SK-N-SH (cell line): ENCODE measurements at regions not wholly inside any gene's neighbourhood (a gene's known extent, or its start where the extent isn't known, plus 50 kb on each side); places are given as distances from the start of the nearest gene placed in this dataset.

Experiments used
- CTCF ChIA-PET: fragments of 300-600, 350-600 bp; formaldehyde crosslinking; extraction: SDS; loops from one replicate; lab custom pipeline; 2021; lab: Yijun Ruan, JAX
- POLR2A ChIA-PET: fragments of 350-600 bp; sonication (Branson Sonifier 250); formaldehyde crosslinking; extraction: SDS; loops from one replicate; lab custom pipeline; 2020; ENCODE audit warnings: antibody characterized with exemption, inconsistent platforms; lab: Yijun Ruan, JAX
- DNase-seq: peaks from one replicate; pipeline ENCODE4 v3.0.0; 2012
- H2AFZ ChIP-seq: fragments of 200-600 bp; sonication (generic); 2 replicates; pipeline ENCODE4 v1.8.1; 2016; ENCODE audit warnings: antibody characterized with exemption, mild to moderate bottlenecking, low read depth
- H3F3A ChIP-seq: fragments of 200-600 bp; sonication (generic); replicated peaks from 2 replicates; pipeline ENCODE3; 2016; ENCODE audit warnings: antibody characterized with exemption, mild to moderate bottlenecking; ENCODE audit not compliant: insufficient read depth
- H3K27ac ChIP-seq, 2 experiments: fragments of 200-500 bp in 1 of 2; fragments of 200-600 bp in 1 of 2; sonication (Bioruptor generic) in 1 of 2; sonication (generic), shearing (Covaris generic) in 1 of 2; 2 replicates each; pipeline versions ENCODE4 v1.5.1 to v1.6.1; 2014 to 2016; ENCODE audit warnings: low read depth in 2 of 2, inconsistent platforms in 1 of 2, low read length in 1 of 2, mild to moderate bottlenecking in 1 of 2, mixed read lengths in 1 of 2
- H3K27me3 ChIP-seq: fragments of 200-600 bp; sonication (generic), shearing (Covaris generic); 2 replicates; pipeline ENCODE4 v1.6.1; 2016; ENCODE audit warnings: mixed run types; ENCODE audit not compliant: insufficient read depth
- H3K36me3 ChIP-seq, 2 experiments: fragments of 200-500 bp in 1 of 2; fragments of 200-600 bp in 1 of 2; sonication (Bioruptor generic) in 1 of 2; sonication (generic) in 1 of 2; replicated peaks in 1 of 2; 2 replicates each; pipeline versions ENCODE3 to v1.5.1; 2014 to 2016; ENCODE audit warnings: low read length in 1 of 2, mild to moderate bottlenecking in 1 of 2; ENCODE audit not compliant: insufficient read depth in 2 of 2, control insufficient read depth in 1 of 2
- H3K4me1 ChIP-seq, 2 experiments: fragments of 200-500 bp in 1 of 2; fragments of 200-600 bp in 1 of 2; sonication (Bioruptor generic) in 1 of 2; sonication (generic), shearing (Covaris generic) in 1 of 2; 2 replicates each; pipeline versions ENCODE4 v1.5.1 to v1.6.1; 2014 to 2016; ENCODE audit warnings: low read depth in 1 of 2, low read length in 1 of 2, mixed run types in 1 of 2; ENCODE audit not compliant: insufficient read depth in 2 of 2, control insufficient read depth in 1 of 2
- H3K4me2 ChIP-seq: fragments of 200-600 bp; sonication (generic), shearing (Covaris generic); 2 replicates; pipeline ENCODE4 v1.6.1; 2017; ENCODE audit warnings: mixed run types
- H3K4me3 ChIP-seq, 2 experiments: fragments of 200-500 bp in 1 of 2; fragments of 200-600 bp in 1 of 2; sonication (Bioruptor generic) in 1 of 2; sonication (generic), shearing (Covaris generic) in 1 of 2; 2 replicates each; pipeline versions ENCODE4 v1.5.1 to v1.8.1; 2014 to 2016; ENCODE audit warnings: low read depth in 2 of 2, inconsistent platforms in 1 of 2, low read length in 1 of 2, mild to moderate bottlenecking in 1 of 2, mixed read lengths in 1 of 2, moderate library complexity in 1 of 2
- H3K79me2 ChIP-seq: fragments of 200-600 bp; sonication (generic); 2 replicates; pipeline ENCODE4 v1.8.1; 2017; ENCODE audit warnings: mild to moderate bottlenecking; ENCODE audit not compliant: insufficient read depth
- H3K9ac ChIP-seq: fragments of 200-600 bp; sonication (generic); 2 replicates; pipeline ENCODE4 v1.6.1; 2017; ENCODE audit warnings: mixed run types
- H3K9me2 ChIP-seq: fragments of 200-600 bp; sonication (generic); 2 replicates; pipeline ENCODE4 v1.6.1; 2017; ENCODE audit warnings: mixed run types
- H3K9me3 ChIP-seq: fragments of 200-600 bp; sonication (generic); 2 replicates; pipeline ENCODE4 v1.6.1; 2017; ENCODE audit warnings: mixed run types, mild to moderate bottlenecking, moderate library complexity
- H4K20me1 ChIP-seq: fragments of 200-600 bp; sonication (generic); 2 replicates; pipeline ENCODE4 v1.6.1; 2017; ENCODE audit warnings: mild to moderate bottlenecking, mixed run types; ENCODE audit not compliant: insufficient read depth
- CTCF ChIP-seq: fragments of 200-600 bp; sonication (generic); IDR thresholded peaks from 2 replicates; pipeline ENCODE4 v1.6.1; 2017; ENCODE audit warnings: antibody characterized with exemption, mild to moderate bottlenecking, moderate library complexity
- ELF1 ChIP-seq: IDR thresholded peaks from 2 replicates; pipeline ENCODE4 v1.4.0; 2012
- EP300 ChIP-seq, 2 experiments: IDR thresholded peaks; 2 replicates each; pipeline versions ENCODE4 v1.4.0 to v1.6.1; 2012; ENCODE audit warnings: borderline replicate concordance in 1 of 2, low read depth in 1 of 2, low read length in 1 of 2
- EZH2phosphoT487 ChIP-seq: fragments of 200-600 bp; sonication (generic); IDR thresholded peaks from 2 replicates; pipeline ENCODE4 v1.6.1; 2017; ENCODE audit warnings: low read depth, mixed run types, mild to moderate bottlenecking, antibody characterized with exemption, moderate library complexity, borderline replicate concordance
- FOSL2 ChIP-seq: IDR thresholded peaks from 2 replicates; pipeline ENCODE4 v1.4.0; 2012; ENCODE audit warnings: low read depth, mild to moderate bottlenecking, moderate library complexity, borderline replicate concordance
- FOXJ3 ChIP-seq: sonication (generic); formaldehyde crosslinking; IDR thresholded peaks from 2 replicates; pipeline ENCODE4 v1.5.1; 2020; ENCODE audit warnings: mild to moderate bottlenecking, missing genetic modification reagents
- FOXM1 ChIP-seq: IDR thresholded peaks from 2 replicates; pipeline ENCODE4 v1.4.0; 2012; ENCODE audit warnings: low read depth, mild to moderate bottlenecking
- GATA2 ChIP-seq: sonication (generic); formaldehyde crosslinking; IDR thresholded peaks from 2 replicates; pipeline ENCODE4 v1.5.0; 2020; ENCODE audit warnings: mild to moderate bottlenecking, missing genetic modification reagents
- JUND ChIP-seq: IDR thresholded peaks from 2 replicates; pipeline ENCODE4 v1.4.0; 2012
- MAX ChIP-seq: IDR thresholded peaks from 2 replicates; pipeline ENCODE4 v1.4.0; 2012; ENCODE audit warnings: low read depth
- MEF2A ChIP-seq: IDR thresholded peaks from 2 replicates; pipeline ENCODE4 v1.4.0; 2012; ENCODE audit warnings: low read depth, borderline replicate concordance
- NFIC ChIP-seq: IDR thresholded peaks from 2 replicates; pipeline ENCODE4 v1.4.0; 2012; ENCODE audit warnings: borderline replicate concordance
- NRF1 ChIP-seq: IDR thresholded peaks from 2 replicates; pipeline ENCODE4 v1.6.1; 2012; ENCODE audit warnings: low read depth, mild to moderate bottlenecking, low read length
- POLR2AphosphoS5 ChIP-seq: IDR thresholded peaks from 2 replicates; pipeline ENCODE4 v1.6.1; 2012; ENCODE audit warnings: low read depth, low read length
- RAD21 ChIP-seq: IDR thresholded peaks from 2 replicates; pipeline ENCODE4 v1.6.1; 2012; ENCODE audit warnings: mild to moderate bottlenecking, low read length
- RCOR1 ChIP-seq: fragments of 150-350 bp; IDR thresholded peaks from 2 replicates; pipeline ENCODE4 v1.6.1; 2017; ENCODE audit warnings: antibody characterized with exemption, low read length
- RXRA ChIP-seq: IDR thresholded peaks from 2 replicates; pipeline ENCODE4 v1.4.0; 2012; ENCODE audit warnings: low read depth, mild to moderate bottlenecking, borderline replicate concordance
- SMC3 ChIP-seq: IDR thresholded peaks from 2 replicates; pipeline ENCODE4 v1.6.1; 2012; ENCODE audit warnings: low read depth, low read length, improper control_type of control experiment
- TCF12 ChIP-seq: IDR thresholded peaks from 2 replicates; pipeline ENCODE4 v1.4.0; 2012
- TEAD4 ChIP-seq: IDR thresholded peaks from 2 replicates; pipeline ENCODE4 v1.4.0; 2012; ENCODE audit warnings: mild to moderate bottlenecking, borderline replicate concordance; ENCODE audit not compliant: insufficient read depth
- USF1 ChIP-seq: IDR thresholded peaks from 2 replicates; pipeline ENCODE4 v1.4.0; 2012; ENCODE audit warnings: low read depth, borderline replicate concordance
- USF2 ChIP-seq: fragments of 150-350 bp; IDR thresholded peaks from 2 replicates; pipeline ENCODE4 v1.6.1; 2017; ENCODE audit warnings: antibody characterized with exemption, low read length, low read depth, borderline replicate concordance
- WGBS: methylation state at CpG from one replicate; pipeline ENCODE4 v1.1.6; 2017; ENCODE audit warnings: low lambda C conversion rate; 5-methylcytosine and 5-hydroxymethylcytosine counted together
- TF ChIP-seq, protein P1 (sequence below): fragments of 150-350 bp; IDR thresholded peaks from 2 replicates; pipeline ENCODE4 v1.6.1; 2016; ENCODE audit warnings: mild to moderate bottlenecking, low read depth, low read length
- TF ChIP-seq, protein P2 (sequence below): IDR thresholded peaks from 2 replicates; pipeline ENCODE4 v1.4.0; 2012; ENCODE audit warnings: low read depth, borderline replicate concordance

GRCh38 chr5:4306057-4306456 is 710.4 kb downstream of the IRX1 start:
- CTCF ChIA-PET = no interaction called here
- Histone ChIP-seq H3F3A (no peaks in the 10 kb centered on the region), H3K36me3 (no peaks in the 10 kb centered on the region), H3K9me3 (no peaks in the 10 kb centered on the region), H3K4me3 (no peak overlapping the region), H3K9ac (no peak overlapping the region), H3K9me2 (no peaks in the 10 kb centered on the region), H3K4me1 (no peaks in the 10 kb centered on the region), H3K79me2 (no peaks in the 10 kb centered on the region), H4K20me1 (no peaks in the 10 kb centered on the region), H3K27ac (no peak overlapping the region), H3K27me3 (no peaks in the 10 kb centered on the region), H3K4me2 (no peak overlapping the region), H2AFZ (no peak overlapping the region)
- DNase-seq = no peak
- 3% methylated on average over 4 of the region's 4 CpGs for WGBS
- POLR2A ChIA-PET = no interaction called here
- TF ChIP-seq, protein P1, sequence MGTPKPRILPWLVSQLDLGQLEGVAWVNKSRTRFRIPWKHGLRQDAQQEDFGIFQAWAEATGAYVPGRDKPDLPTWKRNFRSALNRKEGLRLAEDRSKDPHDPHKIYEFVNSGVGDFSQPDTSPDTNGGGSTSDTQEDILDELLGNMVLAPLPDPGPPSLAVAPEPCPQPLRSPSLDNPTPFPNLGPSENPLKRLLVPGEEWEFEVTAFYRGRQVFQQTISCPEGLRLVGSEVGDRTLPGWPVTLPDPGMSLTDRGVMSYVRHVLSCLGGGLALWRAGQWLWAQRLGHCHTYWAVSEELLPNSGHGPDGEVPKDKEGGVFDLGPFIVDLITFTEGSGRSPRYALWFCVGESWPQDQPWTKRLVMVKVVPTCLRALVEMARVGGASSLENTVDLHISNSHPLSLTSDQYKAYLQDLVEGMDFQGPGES = no peak
- no peak for TF ChIP-seq CTCF
- TF ChIP-seq ELF1 = no peak
- TF ChIP-seq EP300 (IDR thresholded peaks at IDR 0.05; ENCODE audit: borderline replicate concordance in 1 of 2, low read depth in 1 of 2, low read length in 1 of 2) = no peak
- TF ChIP-seq TCF12 = no peak
- TF ChIP-seq RCOR1 = no peak
- no peak for TF ChIP-seq FOSL2
- no peak for TF ChIP-seq USF1
- TF ChIP-seq RXRA = no peak
- no peak for TF ChIP-seq FOXJ3 (CRISPR knock-in tag)
- no peak for TF ChIP-seq SMC3
- TF ChIP-seq TEAD4 = no peak

- WGBS = 3% methylated on average over 7 of the region's 7 CpGs
- Histone ChIP-seq H3K9ac (no peak overlapping the region), H3K36me3 (no peaks in the 10 kb centered on the region), H3K27ac (no peak overlapping the region), H4K20me1 (no peaks in the 10 kb centered on the region), H3K79me2 (no peaks in the 10 kb centered on the region), H3K9me3 (no peaks in the 10 kb centered on the region), H3K4me1 (no peaks in the 10 kb centered on the region), H3K4me3 (no peak overlapping the region), H3K27me3 (no peaks in the 10 kb centered on the region), H3K4me2 (no peak overlapping the region), H3K9me2 (no peaks in the 10 kb centered on the region), H2AFZ (no peak overlapping the region), H3F3A (no peaks in the 10 kb centered on the region)
- ChIA-PET CTCF (no interaction called here), POLR2A (no interaction called here)
- no peak for DNase-seq
- TF ChIP-seq POLR2AphosphoS5 (no peak), FOXM1 (no peak), RCOR1 (no peak), EZH2phosphoT487 (no peak), USF2 (no peak), MEF2A (no peak), RAD21 (no peak), SMC3 (no peak), MAX (no peak), NRF1 (no peak), NFIC (no peak), JUND (no peak), FOXJ3 (CRISPR knock-in tag) (no peak), GATA2 (no peak), EP300 (IDR thresholded peaks at IDR 0.05; ENCODE audit: borderline replicate concordance in 1 of 2, low read depth in 1 of 2, low read length in 1 of 2) (no peak), TEAD4 (no peak)
- TF ChIP-seq, protein P2, sequence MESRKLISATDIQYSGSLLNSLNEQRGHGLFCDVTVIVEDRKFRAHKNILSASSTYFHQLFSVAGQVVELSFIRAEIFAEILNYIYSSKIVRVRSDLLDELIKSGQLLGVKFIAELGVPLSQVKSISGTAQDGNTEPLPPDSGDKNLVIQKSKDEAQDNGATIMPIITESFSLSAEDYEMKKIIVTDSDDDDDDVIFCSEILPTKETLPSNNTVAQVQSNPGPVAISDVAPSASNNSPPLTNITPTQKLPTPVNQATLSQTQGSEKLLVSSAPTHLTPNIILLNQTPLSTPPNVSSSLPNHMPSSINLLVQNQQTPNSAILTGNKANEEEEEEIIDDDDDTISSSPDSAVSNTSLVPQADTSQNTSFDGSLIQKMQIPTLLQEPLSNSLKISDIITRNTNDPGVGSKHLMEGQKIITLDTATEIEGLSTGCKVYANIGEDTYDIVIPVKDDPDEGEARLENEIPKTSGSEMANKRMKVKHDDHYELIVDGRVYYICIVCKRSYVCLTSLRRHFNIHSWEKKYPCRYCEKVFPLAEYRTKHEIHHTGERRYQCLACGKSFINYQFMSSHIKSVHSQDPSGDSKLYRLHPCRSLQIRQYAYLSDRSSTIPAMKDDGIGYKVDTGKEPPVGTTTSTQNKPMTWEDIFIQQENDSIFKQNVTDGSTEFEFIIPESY = no peak
These were observed 713.4 kb downstream of the IRX1 start for GRCh38 chr5:4309026-4309425.
